ENCODE measurements at regions not wholly inside any gene's neighbourhood (a gene's known extent, or its start where the extent isn't known, plus 50 kb on each side); places are given as distances from the start of the nearest gene placed in this dataset.

DNA sequence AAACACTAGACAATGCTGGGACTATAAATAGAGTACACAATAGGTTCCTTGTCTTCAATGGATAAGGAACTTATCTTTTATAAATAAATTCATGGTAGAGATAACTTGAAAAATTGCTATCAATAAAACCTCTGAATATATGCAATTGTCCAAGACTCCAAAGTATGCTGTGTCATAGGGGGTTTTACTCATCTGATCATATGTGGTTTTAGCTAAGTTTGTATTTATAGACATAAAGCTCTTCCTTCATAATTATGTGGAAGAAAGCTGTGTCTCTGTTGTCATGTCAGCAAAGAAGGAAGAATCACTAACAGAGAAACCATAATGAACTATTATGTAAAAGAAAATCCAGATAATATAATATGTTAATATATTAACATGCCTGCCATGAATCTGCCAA lies 111.5 kb upstream of the ATXN7L3B start:
- TF ChIP-seq, protein P1, sequence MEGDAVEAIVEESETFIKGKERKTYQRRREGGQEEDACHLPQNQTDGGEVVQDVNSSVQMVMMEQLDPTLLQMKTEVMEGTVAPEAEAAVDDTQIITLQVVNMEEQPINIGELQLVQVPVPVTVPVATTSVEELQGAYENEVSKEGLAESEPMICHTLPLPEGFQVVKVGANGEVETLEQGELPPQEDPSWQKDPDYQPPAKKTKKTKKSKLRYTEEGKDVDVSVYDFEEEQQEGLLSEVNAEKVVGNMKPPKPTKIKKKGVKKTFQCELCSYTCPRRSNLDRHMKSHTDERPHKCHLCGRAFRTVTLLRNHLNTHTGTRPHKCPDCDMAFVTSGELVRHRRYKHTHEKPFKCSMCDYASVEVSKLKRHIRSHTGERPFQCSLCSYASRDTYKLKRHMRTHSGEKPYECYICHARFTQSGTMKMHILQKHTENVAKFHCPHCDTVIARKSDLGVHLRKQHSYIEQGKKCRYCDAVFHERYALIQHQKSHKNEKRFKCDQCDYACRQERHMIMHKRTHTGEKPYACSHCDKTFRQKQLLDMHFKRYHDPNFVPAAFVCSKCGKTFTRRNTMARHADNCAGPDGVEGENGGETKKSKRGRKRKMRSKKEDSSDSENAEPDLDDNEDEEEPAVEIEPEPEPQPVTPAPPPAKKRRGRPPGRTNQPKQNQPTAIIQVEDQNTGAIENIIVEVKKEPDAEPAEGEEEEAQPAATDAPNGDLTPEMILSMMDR (IDR thresholded peaks at IDR 0.05) = no peak
- no peak for TF ChIP-seq POLR2A (IDR thresholded peaks at IDR 0.05)
